ENCODE measurements at regions not wholly inside any gene's neighbourhood (a gene's known extent, or its start where the extent isn't known, plus 50 kb on each side); places are given as distances from the start of the nearest gene placed in this dataset.

- H3K9me3 ChIP-seq (replicated peaks; ENCODE audit: insufficient read depth, low read length): no peaks in the 10 kb centered on the region
- no peaks in the 10 kb centered on the region for H3K9me2 ChIP-seq (replicated peaks; ENCODE audit: insufficient read depth, low read length)
- H3K9ac ChIP-seq (ENCODE audit: low read length): no peak overlapping the region
- DNase-seq: no peak
- H3K4me2 ChIP-seq (ENCODE audit: low read depth, low read length): no peak overlapping the region
- peaks cover 10% of the 10 kb centered on the region for H3F3A ChIP-seq (ENCODE audit: insufficient read depth, low read length)
- no peak overlapping the region for H3K27ac ChIP-seq (ENCODE audit: low read length)
- TF ChIP-seq CTCF (IDR thresholded peaks at IDR 0.05; ENCODE audit: low read length): no peak
- no peaks in the 10 kb centered on the region for H3K36me3 ChIP-seq (replicated peaks; ENCODE audit: insufficient read depth, low read length)
- no peak overlapping the region for H3K4me3 ChIP-seq (ENCODE audit: low read length)
- no peaks in the 10 kb centered on the region for H3K27me3 ChIP-seq (replicated peaks; ENCODE audit: insufficient read depth, low read length)
- H3K79me2 ChIP-seq (ENCODE audit: low read length): no peaks in the 10 kb centered on the region
- H2AFZ ChIP-seq (ENCODE audit: low read length): no peak overlapping the region
- peaks cover 19% of the 10 kb centered on the region for H3K4me1 ChIP-seq (ENCODE audit: low read length)
- H4K20me1 ChIP-seq (ENCODE audit: insufficient read depth, low read length): no peaks in the 10 kb centered on the region
Observed at GRCh38 chr7:22569586-22570321, 69.8 kb upstream of the STEAP1B start.

GRCh38 chr7:22566592-22566991 lies 66.6 kb upstream of the STEAP1B start:
- Histone ChIP-seq H3K79me2 (ENCODE audit: low read length) (no peaks in the 10 kb centered on the region), H3K36me3 (replicated peaks; ENCODE audit: insufficient read depth, low read length) (no peaks in the 10 kb centered on the region), H3K27me3 (replicated peaks; ENCODE audit: insufficient read depth, low read length) (no peaks in the 10 kb centered on the region), H3K9me2 (replicated peaks; ENCODE audit: insufficient read depth, low read length) (no peaks in the 10 kb centered on the region), H3K4me3 (ENCODE audit: low read length) (no peak overlapping the region), H3K9ac (ENCODE audit: low read length) (no peak overlapping the region), H4K20me1 (ENCODE audit: insufficient read depth, low read length) (no peaks in the 10 kb centered on the region), H3K27ac (ENCODE audit: low read length) (no peak overlapping the region), H3K9me3 (replicated peaks; ENCODE audit: insufficient read depth, low read length) (no peaks in the 10 kb centered on the region), H3F3A (ENCODE audit: insufficient read depth, low read length) (peaks cover 32% of the 10 kb centered on the region), H3K4me1 (ENCODE audit: low read length) (peaks cover 46% of the 10 kb centered on the region), H3K4me2 (ENCODE audit: low read depth, low read length) (no peak overlapping the region), H2AFZ (ENCODE audit: low read length) (no peak overlapping the region)
- TF ChIP-seq EZH2 (optimal IDR thresholded peaks at IDR 0.05; ENCODE audit: low read depth, low read length) (no peak), CTCF (IDR thresholded peaks at IDR 0.05; ENCODE audit: low read length) (no peak), EZH2phosphoT487 (IDR thresholded peaks at IDR 0.05; ENCODE audit: low read length) (no peak)
- no peak for DNase-seq

- Histone ChIP-seq H3K9me3 (replicated peaks; ENCODE audit: insufficient read depth, low read length) (no peaks in the 10 kb centered on the region), H3K27me3 (replicated peaks; ENCODE audit: insufficient read depth, low read length) (no peaks in the 10 kb centered on the region), H3K4me2 (ENCODE audit: low read depth, low read length) (peak overlapping the region; percentile 57; the same call in 1 of the 2 replicates), H4K20me1 (ENCODE audit: insufficient read depth, low read length) (no peaks in the 10 kb centered on the region), H3K9ac (ENCODE audit: low read length) (no peak overlapping the region), H3K4me3 (ENCODE audit: low read length) (no peak overlapping the region), H3K36me3 (replicated peaks; ENCODE audit: insufficient read depth, low read length) (no peaks in the 10 kb centered on the region), H3K79me2 (ENCODE audit: low read length) (no peaks in the 10 kb centered on the region), H3K27ac (ENCODE audit: low read length) (no peak overlapping the region; the same call in 1 of the 2 replicates), H2AFZ (ENCODE audit: low read length) (no peak overlapping the region), H3K4me1 (ENCODE audit: low read length) (peaks cover 50% of the 10 kb centered on the region), H3K9me2 (replicated peaks; ENCODE audit: insufficient read depth, low read length) (no peaks in the 10 kb centered on the region), H3F3A (ENCODE audit: insufficient read depth, low read length) (peaks cover 36% of the 10 kb centered on the region)
- DNase-seq: no peak
- TF ChIP-seq EZH2 (optimal IDR thresholded peaks at IDR 0.05; ENCODE audit: low read depth, low read length): no peak
- no peak for TF ChIP-seq EZH2phosphoT487 (IDR thresholded peaks at IDR 0.05; ENCODE audit: low read length)
- no peak for TF ChIP-seq CTCF (IDR thresholded peaks at IDR 0.05; ENCODE audit: low read length)
Observed at GRCh38 chr7:22566176-22566575, 66.2 kb upstream of the STEAP1B start.

Measured in MM.1S (cell line).